ENCODE measurements at regions not wholly inside any gene's neighbourhood (a gene's known extent, or its start where the extent isn't known, plus 50 kb on each side); places are given as distances from the start of the nearest gene placed in this dataset.

GRCh38 chr9:73738741-73739530, 587.3 kb downstream of the ANXA1 start:
- TF ChIP-seq POLR2A (IDR thresholded peaks at IDR 0.05) (no peak), CTCF (IDR thresholded peaks at IDR 0.05) (no peak), POLR2AphosphoS5 (IDR thresholded peaks at IDR 0.05) (no peak)

Data from stomach (tissue), 4 donors.